EH (cell line): ENCODE measurements at regions not wholly inside any gene's neighbourhood (a gene's known extent, or its start where the extent isn't known, plus 50 kb on each side); places are given as distances from the start of the nearest gene placed in this dataset.
"Not testable (repeated sequence)": the region's sequence is repeated elsewhere in the genome, so short reads cannot be mapped to it uniquely, and the experiment has no call there.

Experiments used
- DNase-seq: peaks from one replicate; pipeline ENCODE4 v3.0.0-alpha.2; 2015; ENCODE audit warnings: low read depth

DNA sequence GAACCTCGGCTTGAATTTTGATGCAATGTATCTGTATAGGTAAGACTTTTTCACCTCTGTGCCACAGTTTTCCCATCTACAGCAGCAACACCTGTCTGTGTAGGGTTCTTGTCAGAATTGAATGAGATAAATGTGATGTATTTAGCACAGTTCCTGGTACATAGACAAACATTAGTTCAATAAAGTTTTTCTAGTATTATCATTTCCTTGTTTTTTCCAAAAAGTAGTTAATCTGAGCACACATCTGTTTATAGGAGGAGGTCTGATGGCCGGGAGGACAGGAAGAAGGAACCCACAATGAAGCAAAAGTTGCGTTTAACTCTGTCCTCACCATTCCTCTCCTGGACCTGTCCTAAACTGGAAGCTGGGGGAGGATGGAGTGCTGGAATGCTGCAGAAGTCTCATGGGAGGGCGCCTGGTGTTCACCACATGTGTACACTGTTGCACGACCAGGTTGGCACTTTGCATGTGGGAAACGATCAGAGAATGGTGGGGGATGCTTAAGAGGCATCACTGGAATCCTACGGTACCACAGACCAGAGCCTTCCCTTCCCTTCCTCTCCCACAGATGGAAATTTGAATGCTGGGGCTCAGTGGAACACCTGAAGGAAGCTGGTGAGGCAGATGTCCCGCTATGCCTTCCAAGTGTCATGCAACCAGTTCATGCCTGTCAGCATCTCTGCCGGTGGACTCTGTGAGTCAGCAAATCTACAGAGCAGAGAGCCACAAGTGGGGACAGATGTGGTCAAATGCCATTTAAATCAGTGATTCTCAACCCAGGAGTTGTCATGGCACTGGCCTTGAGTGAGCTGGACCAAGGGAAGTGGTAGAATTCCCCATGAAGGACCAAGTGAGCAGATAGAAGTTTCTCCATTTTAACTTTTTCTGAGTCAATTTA, 315.6 kb downstream of the DLEU7 start:
- DNase-seq = peak; percentile 25

GRCh38 chr13:50529154-50529882, 314.2 kb downstream of the DLEU7 start:
- DNase-seq = peak; percentile 28

- DNase-seq = peak; percentile 48
Observed at GRCh38 chr13:50531917-50532899, 311.3 kb downstream of the DLEU7 start.

DNA sequence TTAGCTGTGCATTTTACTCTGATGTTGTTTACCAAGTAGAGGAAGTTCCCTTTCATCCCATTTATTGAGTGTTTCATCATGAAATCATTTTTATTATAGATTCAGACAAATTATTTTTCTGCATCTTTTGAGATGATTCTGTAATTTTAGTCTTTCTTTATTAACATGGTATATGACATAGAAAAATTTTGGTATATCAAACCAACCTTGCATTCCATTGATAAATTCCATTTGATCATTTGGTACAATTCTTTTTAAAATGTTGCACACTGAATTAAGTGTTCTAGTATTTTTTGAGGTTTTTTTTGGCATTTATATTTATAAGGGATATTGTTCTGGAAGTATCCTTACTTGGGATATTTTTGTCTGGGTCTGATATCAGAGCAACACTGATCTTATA, 308.4 kb downstream of the DLEU7 start:
- no peak for DNase-seq

GRCh38 chr13:50537029-50537428, 306.5 kb downstream of the DLEU7 start:
- no peak for DNase-seq

DNA sequence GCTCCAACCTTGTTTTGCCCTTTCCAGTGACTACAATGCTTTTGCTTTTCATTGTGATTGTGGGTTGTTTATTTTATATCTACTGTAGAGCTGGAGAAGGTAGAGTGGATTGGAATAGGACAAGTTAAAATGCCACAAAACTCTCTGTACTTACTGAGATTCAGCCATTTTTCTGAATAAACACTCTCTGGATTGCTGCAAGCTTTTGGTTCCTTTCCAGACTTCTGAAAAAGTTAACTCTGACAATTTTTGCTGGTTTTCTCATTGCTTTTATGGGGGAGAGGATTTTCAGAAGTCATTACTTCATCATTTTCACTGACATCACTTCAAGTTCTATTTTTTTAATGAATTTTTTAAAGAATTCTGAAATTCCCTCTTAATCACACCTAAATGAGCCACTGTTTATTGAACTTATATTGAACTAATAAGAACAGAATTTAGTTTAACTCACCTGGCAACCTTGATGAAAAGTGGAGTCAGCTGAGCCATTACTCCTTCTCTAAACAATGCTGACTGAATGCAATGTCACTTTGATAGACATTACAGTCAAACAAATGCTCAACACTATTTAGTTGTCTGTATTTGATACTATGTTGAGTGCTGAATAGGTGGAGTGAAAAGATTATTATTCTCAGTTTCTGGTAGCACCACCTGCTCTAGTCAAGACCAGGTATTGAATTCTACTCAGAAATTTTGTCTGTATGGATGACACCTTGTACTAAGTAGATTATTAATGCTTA, 303.5 kb downstream of the DLEU7 start:
- no peak for DNase-seq

DNA sequence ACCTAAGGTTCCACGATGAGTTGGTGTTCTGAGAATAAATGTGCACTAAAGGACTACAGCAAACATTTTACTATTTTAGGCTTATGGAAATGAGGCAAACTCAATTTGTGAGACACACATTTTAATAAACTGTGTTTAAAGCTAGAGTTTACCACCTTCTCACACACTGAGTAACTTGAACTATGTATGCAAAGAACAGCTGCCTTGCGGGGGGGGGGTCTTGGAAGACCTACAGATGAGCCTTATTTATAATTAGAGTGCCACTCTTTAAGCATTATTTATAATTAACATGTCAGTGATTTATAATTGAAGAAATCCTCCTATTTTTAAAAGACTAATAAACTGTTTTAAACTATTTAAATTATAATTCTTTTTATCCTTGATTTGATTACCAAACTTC, 300.4 kb downstream of the DLEU7 start:
- no peak for DNase-seq

- peak; percentile 58 for DNase-seq
Observed at GRCh38 chr13:50543782-50544181, 299.7 kb downstream of the DLEU7 start.

DNA sequence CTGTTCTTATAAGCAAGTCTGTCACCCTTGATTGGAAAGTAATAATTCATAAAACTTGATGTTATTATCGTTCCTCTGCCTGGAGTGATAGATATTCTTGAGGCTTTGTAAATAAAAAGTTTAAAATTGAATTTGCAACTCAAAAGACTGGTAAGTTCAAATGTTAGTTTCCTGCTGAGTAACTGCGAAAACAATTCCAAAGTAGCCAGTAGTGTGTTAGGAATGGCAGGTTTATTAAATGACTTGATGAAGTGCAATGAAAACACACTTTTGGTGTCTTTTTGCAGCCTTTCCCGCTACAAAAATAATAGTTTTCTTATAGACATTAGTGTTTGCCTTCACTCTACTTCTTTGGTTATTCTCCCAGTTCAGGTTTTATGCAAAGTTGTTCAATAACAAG, 299.3 kb downstream of the DLEU7 start:
- no peak for DNase-seq

DNA sequence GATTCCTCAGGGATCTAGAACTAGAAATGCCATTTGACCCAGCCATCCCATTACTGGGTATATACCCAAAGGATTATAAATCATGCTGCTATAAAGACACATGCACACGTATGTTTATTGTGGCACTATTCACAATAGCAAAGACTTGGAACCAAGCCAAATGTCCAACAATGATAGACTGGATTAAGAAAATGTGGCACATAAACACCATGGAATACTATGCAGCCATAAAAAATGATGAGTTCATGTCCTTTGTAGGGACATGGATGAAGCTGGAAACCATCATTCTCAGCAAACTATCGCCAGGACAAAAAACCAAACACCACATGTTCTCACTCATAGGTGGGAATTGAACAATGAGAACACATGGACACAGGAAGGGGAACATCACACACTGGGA, 296.3 kb downstream of the DLEU7 start:
- DNase-seq = not testable (repeated sequence)

- no peak for DNase-seq
Observed at GRCh38 chr13:50548586-50548985, 294.9 kb downstream of the DLEU7 start.

DNA sequence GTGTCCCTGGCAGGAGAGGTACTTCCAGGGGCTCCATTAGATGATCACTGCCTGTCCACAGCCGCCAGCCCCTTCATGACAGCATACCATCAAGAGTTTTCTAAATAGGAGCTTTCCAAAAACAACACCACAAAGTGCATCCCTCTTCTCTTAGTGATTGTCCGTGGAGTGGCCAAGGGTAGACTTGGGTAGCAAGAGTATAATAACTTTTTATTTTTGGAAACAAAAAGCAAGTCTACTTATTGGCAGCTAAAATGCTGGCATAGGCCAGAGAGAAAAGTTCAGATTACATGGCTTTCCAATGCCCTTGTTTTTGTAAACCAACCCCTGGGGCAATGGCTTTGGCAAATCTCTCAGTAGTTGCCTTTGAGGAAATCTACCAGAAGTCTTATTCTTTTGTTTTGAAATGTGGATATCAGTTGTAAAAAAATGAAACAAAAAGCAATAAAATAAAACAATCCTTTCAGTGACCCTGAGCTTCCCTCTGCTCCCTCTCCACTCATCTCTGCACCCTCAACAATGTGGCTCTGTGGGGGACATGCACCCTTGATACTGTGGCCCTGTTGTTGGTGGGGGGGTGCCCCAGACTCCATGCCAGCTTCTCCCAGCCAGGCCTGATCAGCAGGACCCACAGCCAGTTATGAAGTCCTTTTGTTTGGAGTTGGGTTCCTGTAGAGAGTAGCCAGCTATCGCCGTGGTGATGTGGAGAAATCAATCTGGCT, 294.1 kb downstream of the DLEU7 start:
- DNase-seq = no peak

DNA sequence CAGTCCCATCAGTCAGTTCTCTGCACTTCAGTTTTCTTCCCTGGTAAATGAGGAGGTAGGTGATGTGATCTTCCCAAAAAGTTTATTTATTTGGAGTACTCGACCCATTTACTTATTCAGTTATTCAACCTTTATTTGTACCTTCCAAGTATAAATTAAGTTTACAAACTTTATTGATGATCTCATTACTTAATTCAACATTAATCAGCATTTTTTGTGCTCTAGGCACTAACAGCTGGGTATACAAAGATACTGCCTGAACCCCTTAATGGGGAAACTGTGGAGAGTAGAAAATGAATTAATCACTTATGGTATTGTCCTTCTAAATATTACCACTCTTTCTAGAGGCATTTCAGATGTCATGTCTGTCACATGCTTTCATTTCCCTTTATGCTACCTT, 293.3 kb downstream of the DLEU7 start:
- DNase-seq = no peak

DNA sequence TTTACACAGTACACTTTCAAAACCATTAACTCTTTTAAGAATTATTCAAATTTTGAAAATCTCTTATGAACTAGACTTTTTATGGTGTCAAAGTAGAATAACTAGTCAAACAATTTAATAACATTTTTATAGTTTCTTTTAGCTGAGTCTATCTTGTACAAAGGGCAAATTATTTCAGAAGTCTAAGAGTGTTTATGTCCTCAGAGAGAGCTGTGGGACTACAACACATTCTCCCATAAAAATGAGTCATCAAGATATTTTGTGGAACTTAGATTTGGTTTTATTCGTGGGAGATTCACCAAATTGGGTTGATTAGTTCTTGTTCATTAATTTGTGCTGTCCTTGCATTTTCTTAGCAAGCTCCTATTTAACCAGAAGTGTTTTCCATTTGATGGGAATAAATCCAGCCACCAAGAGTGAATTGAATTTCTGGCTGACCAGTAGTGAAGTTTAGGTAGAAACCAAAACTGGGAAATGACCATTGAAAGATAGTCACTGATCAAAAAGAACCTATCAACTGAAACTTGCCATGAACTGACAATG, 291.0 kb downstream of the DLEU7 start:
- DNase-seq = peak; percentile 25

GRCh38 chr13:50561739-50562138, 281.8 kb downstream of the DLEU7 start:
- DNase-seq = no peak

- DNase-seq = no peak
Observed at GRCh38 chr13:50566646-50567045, 276.8 kb downstream of the DLEU7 start.

- DNase-seq = no peak
Observed at GRCh38 chr13:50572129-50572528, 271.4 kb downstream of the DLEU7 start.

DNA sequence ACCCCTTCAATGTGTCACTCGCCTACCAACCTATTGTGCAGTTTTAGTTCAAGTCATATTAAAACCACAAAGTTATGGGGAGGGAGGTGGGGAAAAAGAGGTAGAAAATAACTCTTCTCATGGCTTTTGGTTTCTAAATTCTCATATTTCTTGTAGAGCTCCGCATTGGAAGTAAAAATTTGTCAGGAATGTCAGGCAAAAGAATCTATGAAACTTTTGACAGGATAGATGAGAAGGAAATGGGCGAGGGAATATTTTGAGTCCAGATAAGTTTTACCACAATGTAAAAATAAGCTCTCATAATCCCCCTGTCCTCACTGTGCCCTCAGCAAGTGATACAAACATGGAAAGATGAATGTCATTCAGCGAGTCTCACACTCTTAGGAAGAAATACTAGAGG, 270.4 kb downstream of the DLEU7 start:
- DNase-seq = no peak

DNA sequence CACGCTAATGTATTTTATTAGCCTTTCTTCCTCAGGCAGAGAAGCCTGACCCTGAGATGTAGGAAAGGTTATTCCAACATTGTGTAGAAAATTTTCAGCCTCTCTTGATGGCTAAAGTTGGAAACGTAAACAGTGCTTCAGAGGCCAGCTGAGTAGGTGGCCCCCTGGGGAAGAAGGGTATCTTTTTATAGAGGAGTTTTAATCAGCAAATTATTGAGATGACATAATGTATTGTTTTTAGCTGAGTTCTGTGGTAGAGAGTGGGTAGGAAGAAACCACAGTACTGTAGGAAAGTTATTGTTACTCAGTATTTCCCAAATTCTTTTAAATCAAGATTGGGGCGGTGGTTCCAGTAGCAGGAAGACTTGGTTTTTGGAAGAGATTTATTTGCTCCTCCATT, 268.8 kb downstream of the DLEU7 start:
- DNase-seq = peak; percentile 86

DNA sequence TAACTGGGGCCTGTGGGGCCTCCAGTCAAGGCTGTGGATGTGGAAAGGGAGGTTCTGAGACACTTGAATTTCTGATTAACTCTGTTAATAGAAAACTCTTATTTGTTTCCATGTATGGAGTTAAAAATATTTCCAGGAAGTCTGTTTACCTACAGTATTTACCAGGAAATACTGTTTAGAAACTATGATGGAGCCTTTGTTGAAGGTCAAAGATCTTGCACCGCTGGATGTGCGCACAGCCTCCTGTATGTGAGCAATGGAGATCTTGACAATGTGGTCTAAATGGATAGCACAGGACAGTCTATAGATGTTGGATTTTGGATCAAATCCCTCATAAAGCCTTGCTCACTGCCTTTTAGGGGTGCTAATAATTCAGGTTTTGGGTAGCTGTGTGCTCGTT, 268.4 kb downstream of the DLEU7 start:
- DNase-seq = no peak
